GM19395 (cell line): ENCODE measurements at regions not wholly inside any gene's neighbourhood (a gene's known extent, or its start where the extent isn't known, plus 50 kb on each side); places are given as distances from the start of the nearest gene placed in this dataset.
A peak's percentile ranks its signal among the peaks of the same experiment; 100 is the strongest.

Experiments used
- ATAC-seq: cut with Tn5 transposase; IDR thresholded peaks from one replicate; pipeline ENCODE4 v1.9.1; 2021; ENCODE audit warnings: mild to moderate bottlenecking, moderate library complexity; ENCODE audit not compliant: unreplicated experiment

GRCh38 chr12:92370828-92371227 lies 225.2 kb upstream of the BTG1 start:
- peak; percentile 63 for ATAC-seq

- ATAC-seq = no peak
Measured at GRCh38 chr12:92369636-92370035, 224.0 kb upstream of the BTG1 start.

DNA sequence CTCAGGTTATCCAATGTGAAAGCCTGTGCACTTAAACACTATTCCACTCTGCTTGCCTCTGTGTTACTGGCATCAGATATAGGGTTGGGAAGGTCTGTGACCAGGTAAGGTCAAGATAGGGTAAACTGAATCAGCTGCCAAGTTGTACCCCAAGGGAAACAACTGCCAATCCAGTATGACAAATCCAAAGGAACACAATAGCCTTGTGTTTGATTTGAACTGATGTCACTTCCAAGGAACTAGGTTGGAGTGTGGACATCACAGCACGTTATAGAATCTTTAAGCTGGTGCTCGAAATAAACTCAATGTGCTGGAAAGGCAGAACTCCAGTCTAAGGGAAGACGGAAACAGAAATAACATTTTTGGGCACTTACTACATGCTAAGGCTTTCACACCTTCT lies 223.4 kb upstream of the BTG1 start:
- ATAC-seq = no peak

- no peak for ATAC-seq
Measured at GRCh38 chr12:92365836-92366235, 220.2 kb upstream of the BTG1 start.

DNA sequence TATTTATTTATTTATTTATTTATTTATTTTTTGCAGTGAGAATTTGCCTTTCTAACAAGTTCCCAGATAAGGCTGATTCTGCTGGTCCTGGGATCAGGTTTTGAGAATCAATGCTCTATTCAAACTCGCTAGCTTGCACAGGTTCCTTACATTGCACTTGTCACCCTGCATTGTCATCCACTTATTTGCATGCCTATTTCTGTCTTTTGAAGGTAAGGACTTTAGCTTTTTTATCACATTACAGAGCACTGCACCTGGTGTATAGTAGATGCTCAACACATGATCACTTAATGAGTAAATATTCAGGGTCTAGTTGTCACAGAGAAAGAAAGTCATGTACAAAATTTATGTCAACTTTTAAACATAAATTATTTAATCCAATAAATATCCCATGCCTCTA lies 219.7 kb upstream of the BTG1 start:
- no peak for ATAC-seq

- ATAC-seq = peak; percentile 73
Measured at GRCh38 chr12:92363295-92364146, 217.9 kb upstream of the BTG1 start.

DNA sequence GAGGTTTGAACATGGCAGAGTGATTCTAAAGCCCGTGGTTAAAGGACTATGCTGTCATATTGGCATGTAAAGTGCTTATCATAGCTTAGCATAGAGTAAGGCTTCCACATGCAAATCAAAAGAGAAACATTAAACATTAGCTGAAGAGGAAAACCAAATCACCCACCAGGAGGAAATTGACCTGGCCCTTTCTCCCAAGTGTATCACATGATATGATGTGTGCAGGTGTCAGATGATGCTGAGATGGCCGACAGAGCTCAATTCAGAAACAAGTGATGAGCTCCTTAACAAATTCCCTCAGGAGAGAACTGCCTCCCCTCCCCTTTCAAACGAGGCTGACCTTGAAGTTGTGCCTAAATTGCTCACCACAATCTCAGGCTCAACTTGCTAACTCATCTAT lies 217.1 kb upstream of the BTG1 start:
- peak; percentile 46 for ATAC-seq

GRCh38 chr12:92362126-92362525 lies 216.5 kb upstream of the BTG1 start:
- no peak for ATAC-seq

DNA sequence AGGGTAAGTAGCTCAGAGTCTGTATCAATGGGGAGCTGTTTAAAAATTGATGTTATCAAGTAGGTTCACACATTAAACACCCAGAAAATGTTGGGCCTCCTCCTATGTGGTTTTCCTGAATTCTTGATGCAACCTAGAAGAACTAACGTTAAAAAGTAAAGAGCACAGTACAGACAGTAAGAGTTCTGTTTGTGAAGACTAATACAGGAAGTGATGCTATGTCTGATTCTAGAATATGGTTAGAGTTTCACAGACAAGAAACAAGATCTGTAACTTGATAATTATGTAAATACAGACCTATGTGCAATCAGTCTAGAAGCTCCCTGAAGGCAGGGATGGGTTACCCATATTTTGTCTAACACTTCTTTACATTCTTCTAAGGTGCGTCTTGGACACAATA lies 214.9 kb upstream of the BTG1 start:
- ATAC-seq = no peak

DNA sequence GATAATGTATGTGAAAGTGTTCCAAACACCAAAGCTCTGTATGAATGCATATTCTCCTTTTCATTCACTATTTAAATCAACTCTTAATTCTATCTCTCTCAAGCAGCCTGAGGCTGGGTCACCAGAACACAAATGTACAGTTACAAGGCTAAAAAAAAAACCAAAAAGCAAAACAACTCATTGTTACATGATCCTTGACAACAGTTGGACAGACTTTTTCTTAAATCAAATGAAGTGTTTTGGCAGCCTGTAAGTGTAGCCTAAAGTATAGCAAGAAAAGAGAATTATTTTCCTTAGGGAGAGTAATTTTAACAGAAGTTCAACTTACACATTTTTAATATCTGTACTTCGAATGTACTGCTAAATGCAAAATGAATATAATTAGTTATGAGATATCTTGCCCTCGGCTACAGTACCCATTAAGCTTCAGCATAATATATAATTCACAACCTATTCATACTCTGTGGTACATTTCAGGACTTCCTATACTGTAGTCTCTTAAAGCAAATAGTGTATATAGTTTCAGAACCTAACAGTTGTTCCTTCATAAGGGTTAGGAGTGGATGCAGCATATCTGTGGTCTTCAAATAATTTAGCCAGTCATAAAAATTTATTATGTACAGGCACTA lies 214.0 kb upstream of the BTG1 start:
- ATAC-seq = no peak

DNA sequence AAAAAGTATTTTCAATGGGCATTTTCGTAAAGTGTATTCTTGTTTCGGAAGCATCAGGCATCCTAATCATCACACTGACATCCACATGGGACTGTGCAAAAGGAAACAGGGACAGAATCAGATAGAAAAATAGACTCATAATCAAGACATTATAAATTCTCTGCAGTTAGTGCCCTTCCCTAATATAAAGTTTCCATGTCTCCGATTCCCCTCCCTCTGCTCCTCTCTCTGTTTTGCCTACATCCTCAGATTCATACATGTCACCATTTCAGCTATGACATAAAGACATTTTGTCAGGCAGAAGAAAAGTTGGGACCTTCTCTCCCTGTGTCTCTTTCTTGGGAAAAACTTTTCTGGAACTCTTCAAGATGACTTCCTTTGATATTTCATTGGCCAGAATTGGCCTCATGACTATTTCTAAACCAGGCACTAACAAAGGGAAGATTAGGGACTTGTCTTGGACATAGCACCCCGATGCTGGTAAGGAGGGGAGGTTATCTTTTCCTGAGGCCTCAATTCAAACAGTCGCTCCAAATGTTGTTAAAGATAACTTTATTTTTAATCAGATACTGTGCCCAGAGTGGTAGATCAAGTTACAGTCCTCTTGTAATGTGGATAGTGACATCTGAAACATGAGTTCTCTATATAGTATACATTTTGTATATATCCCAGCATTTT lies 212.1 kb upstream of the BTG1 start:
- no peak for ATAC-seq

DNA sequence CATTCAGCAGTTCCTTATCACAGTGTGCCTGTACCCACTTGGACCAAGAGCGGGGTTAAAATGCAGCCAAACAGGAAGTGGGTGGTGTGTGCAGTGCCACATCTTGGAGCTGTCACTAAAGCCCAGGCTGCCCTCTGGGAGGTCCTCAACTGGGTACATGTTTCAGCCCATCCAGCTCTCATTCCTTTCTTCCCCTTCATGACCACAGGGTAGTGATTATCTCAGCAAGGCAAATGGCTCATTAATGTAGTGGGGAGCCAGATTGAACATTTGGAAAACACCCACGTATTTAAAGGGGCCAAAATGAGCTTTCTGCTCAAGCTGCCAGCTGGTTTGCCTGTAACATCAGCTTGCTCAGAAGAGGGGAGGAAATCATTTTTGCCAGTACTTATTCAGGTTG lies 210.8 kb upstream of the BTG1 start:
- no peak for ATAC-seq

DNA sequence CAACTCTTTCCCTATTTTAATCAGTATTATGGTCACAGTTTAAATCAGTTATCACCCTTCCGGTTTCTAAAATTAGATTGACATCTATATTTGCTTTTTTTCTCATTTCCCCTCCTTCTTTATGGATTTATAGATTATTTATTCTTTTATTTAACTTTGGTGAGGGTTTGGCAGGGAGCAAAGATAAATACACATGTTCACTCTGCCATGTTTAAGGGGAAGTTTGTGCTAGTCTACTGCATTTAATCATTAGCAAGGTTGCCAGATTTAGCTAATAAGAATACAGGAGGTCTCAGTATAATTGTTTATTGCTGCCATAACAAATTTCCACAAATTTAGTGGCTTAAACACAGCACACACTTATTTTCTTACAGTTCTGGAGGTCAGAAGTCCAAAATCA lies 204.0 kb upstream of the BTG1 start:
- ATAC-seq = no peak

- ATAC-seq = no peak
Measured at GRCh38 chr12:92342574-92342973, 196.9 kb upstream of the BTG1 start.

DNA sequence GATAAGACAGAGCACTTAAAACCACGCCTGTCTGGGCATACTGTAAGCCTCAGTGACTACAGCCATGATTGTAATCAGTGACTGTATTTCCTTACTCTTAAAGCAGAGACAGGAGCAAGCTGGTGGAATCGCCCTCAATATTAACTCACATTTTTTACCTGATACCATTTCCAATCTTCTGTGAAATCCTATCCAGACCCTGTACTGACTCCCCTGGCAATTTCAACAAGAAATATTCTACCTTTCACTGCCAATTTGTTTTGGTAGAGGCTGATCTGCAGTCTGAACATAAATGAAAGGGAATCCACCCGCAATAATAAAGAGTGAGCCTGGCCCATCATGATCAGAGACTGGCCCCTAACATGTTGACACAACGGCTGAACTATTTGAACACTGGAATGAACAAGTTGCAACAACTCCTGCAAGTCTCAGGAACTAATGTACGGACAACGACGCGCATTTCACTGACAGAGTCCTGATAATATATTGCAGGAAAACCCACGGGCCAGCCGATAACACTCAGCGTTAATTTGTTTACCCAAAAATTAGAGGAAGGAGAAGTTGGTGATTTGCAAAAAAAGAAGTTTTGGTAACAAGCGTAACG lies 195.5 kb upstream of the BTG1 start:
- peak; percentile 52 for ATAC-seq

- ATAC-seq = no peak
Measured at GRCh38 chr12:92340441-92341064, 194.9 kb upstream of the BTG1 start.

- no peak for ATAC-seq
Measured at GRCh38 chr12:92340003-92340402, 194.4 kb upstream of the BTG1 start.

GRCh38 chr12:92339198-92339821 lies 193.7 kb upstream of the BTG1 start:
- ATAC-seq = no peak

DNA sequence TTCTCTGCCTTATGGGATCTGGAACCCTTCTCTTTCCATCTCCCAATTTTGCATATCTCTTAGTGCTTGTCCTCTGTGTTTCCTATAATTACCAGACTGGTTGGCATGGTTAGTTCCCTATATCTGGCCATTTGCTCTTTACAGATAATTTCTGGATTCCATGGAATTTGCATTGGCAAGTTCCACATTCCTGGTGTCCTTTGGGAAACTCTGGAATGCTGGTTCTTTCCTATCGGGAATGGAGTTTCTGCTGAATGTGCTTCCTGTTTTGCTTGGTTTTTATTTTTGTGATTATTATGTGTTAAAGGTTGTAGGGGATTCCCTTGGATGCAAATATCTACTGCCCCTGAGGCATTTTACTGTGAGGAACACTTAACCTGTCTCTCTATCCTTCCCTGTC lies 193.0 kb upstream of the BTG1 start:
- no peak for ATAC-seq

DNA sequence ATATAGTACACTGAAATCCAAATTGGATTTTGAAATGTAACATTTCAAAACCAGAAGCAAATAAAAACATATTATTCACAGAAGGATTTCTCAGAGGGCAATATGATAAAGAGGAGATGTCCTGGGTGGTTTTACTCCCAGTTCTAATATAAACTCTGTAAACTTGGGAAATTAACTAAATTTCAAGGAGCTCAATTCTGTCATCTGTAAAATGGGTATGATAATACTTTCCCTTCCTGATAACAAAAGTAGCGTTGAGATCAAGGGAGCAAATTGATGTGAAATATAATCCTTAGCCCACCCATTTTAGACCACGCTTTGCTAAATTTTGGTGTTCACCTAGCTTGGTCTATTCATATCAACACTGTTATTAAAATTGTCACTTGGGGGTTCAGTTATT lies 192.5 kb upstream of the BTG1 start:
- no peak for ATAC-seq

- ATAC-seq = no peak
Measured at GRCh38 chr12:92337128-92337527, 191.5 kb upstream of the BTG1 start.
